SK-N-SH (cell line): ENCODE measurements at regions not wholly inside any gene's neighbourhood (a gene's known extent, or its start where the extent isn't known, plus 50 kb on each side); places are given as distances from the start of the nearest gene placed in this dataset.

ENCODE experiments used
- CTCF ChIA-PET: fragments of 300-600, 350-600 bp; formaldehyde crosslinking; extraction: SDS; loops from one replicate; lab custom pipeline; 2021; lab: Yijun Ruan, JAX
- POLR2A ChIA-PET: fragments of 350-600 bp; sonication (Branson Sonifier 250); formaldehyde crosslinking; extraction: SDS; loops from one replicate; lab custom pipeline; 2020; ENCODE audit warnings: antibody characterized with exemption, inconsistent platforms; lab: Yijun Ruan, JAX
- DNase-seq: peaks from one replicate; pipeline ENCODE4 v3.0.0; 2012
- H2AFZ ChIP-seq: fragments of 200-600 bp; sonication (generic); 2 replicates; pipeline ENCODE4 v1.8.1; 2016; ENCODE audit warnings: antibody characterized with exemption, mild to moderate bottlenecking, low read depth
- H3F3A ChIP-seq: fragments of 200-600 bp; sonication (generic); replicated peaks from 2 replicates; pipeline ENCODE3; 2016; ENCODE audit warnings: antibody characterized with exemption, mild to moderate bottlenecking; ENCODE audit not compliant: insufficient read depth
- H3K27ac ChIP-seq, 2 experiments: fragments of 200-500 bp in 1 of 2; fragments of 200-600 bp in 1 of 2; sonication (Bioruptor generic) in 1 of 2; sonication (generic), shearing (Covaris generic) in 1 of 2; 2 replicates each; pipeline versions ENCODE4 v1.5.1 to v1.6.1; 2014 to 2016; ENCODE audit warnings: low read depth in 2 of 2, inconsistent platforms in 1 of 2, low read length in 1 of 2, mild to moderate bottlenecking in 1 of 2, mixed read lengths in 1 of 2
- H3K27me3 ChIP-seq: fragments of 200-600 bp; sonication (generic), shearing (Covaris generic); 2 replicates; pipeline ENCODE4 v1.6.1; 2016; ENCODE audit warnings: mixed run types; ENCODE audit not compliant: insufficient read depth
- H3K36me3 ChIP-seq, 2 experiments: fragments of 200-500 bp in 1 of 2; fragments of 200-600 bp in 1 of 2; sonication (Bioruptor generic) in 1 of 2; sonication (generic) in 1 of 2; replicated peaks in 1 of 2; 2 replicates each; pipeline versions ENCODE3 to v1.5.1; 2014 to 2016; ENCODE audit warnings: low read length in 1 of 2, mild to moderate bottlenecking in 1 of 2; ENCODE audit not compliant: insufficient read depth in 2 of 2, control insufficient read depth in 1 of 2
- H3K4me1 ChIP-seq, 2 experiments: fragments of 200-500 bp in 1 of 2; fragments of 200-600 bp in 1 of 2; sonication (Bioruptor generic) in 1 of 2; sonication (generic), shearing (Covaris generic) in 1 of 2; 2 replicates each; pipeline versions ENCODE4 v1.5.1 to v1.6.1; 2014 to 2016; ENCODE audit warnings: low read depth in 1 of 2, low read length in 1 of 2, mixed run types in 1 of 2; ENCODE audit not compliant: insufficient read depth in 2 of 2, control insufficient read depth in 1 of 2
- H3K4me2 ChIP-seq: fragments of 200-600 bp; sonication (generic), shearing (Covaris generic); 2 replicates; pipeline ENCODE4 v1.6.1; 2017; ENCODE audit warnings: mixed run types
- H3K4me3 ChIP-seq, 2 experiments: fragments of 200-500 bp in 1 of 2; fragments of 200-600 bp in 1 of 2; sonication (Bioruptor generic) in 1 of 2; sonication (generic), shearing (Covaris generic) in 1 of 2; 2 replicates each; pipeline versions ENCODE4 v1.5.1 to v1.8.1; 2014 to 2016; ENCODE audit warnings: low read depth in 2 of 2, inconsistent platforms in 1 of 2, low read length in 1 of 2, mild to moderate bottlenecking in 1 of 2, mixed read lengths in 1 of 2, moderate library complexity in 1 of 2
- H3K79me2 ChIP-seq: fragments of 200-600 bp; sonication (generic); 2 replicates; pipeline ENCODE4 v1.8.1; 2017; ENCODE audit warnings: mild to moderate bottlenecking; ENCODE audit not compliant: insufficient read depth
- H3K9ac ChIP-seq: fragments of 200-600 bp; sonication (generic); 2 replicates; pipeline ENCODE4 v1.6.1; 2017; ENCODE audit warnings: mixed run types
- H3K9me2 ChIP-seq: fragments of 200-600 bp; sonication (generic); 2 replicates; pipeline ENCODE4 v1.6.1; 2017; ENCODE audit warnings: mixed run types
- H3K9me3 ChIP-seq: fragments of 200-600 bp; sonication (generic); 2 replicates; pipeline ENCODE4 v1.6.1; 2017; ENCODE audit warnings: mixed run types, mild to moderate bottlenecking, moderate library complexity
- H4K20me1 ChIP-seq: fragments of 200-600 bp; sonication (generic); 2 replicates; pipeline ENCODE4 v1.6.1; 2017; ENCODE audit warnings: mild to moderate bottlenecking, mixed run types; ENCODE audit not compliant: insufficient read depth
- CHD2 ChIP-seq: fragments of 150-350 bp; IDR thresholded peaks from 2 replicates; pipeline ENCODE4 v1.6.1; 2018; ENCODE audit warnings: low read length; ENCODE audit not compliant: partially characterized antibody
- ELF1 ChIP-seq: IDR thresholded peaks from 2 replicates; pipeline ENCODE4 v1.4.0; 2012
- FOSL2 ChIP-seq: IDR thresholded peaks from 2 replicates; pipeline ENCODE4 v1.4.0; 2012; ENCODE audit warnings: low read depth, mild to moderate bottlenecking, moderate library complexity, borderline replicate concordance
- FOXJ3 ChIP-seq: sonication (generic); formaldehyde crosslinking; IDR thresholded peaks from 2 replicates; pipeline ENCODE4 v1.5.1; 2020; ENCODE audit warnings: mild to moderate bottlenecking, missing genetic modification reagents
- FOXM1 ChIP-seq: IDR thresholded peaks from 2 replicates; pipeline ENCODE4 v1.4.0; 2012; ENCODE audit warnings: low read depth, mild to moderate bottlenecking
- IRF3 ChIP-seq: fragments of 150-350 bp; IDR thresholded peaks from 2 replicates; pipeline ENCODE4 v1.6.1; 2016; ENCODE audit warnings: mild to moderate bottlenecking, low read depth, low read length
- JUND ChIP-seq: IDR thresholded peaks from 2 replicates; pipeline ENCODE4 v1.4.0; 2012
- MAX ChIP-seq: IDR thresholded peaks from 2 replicates; pipeline ENCODE4 v1.4.0; 2012; ENCODE audit warnings: low read depth
- MEF2A ChIP-seq: IDR thresholded peaks from 2 replicates; pipeline ENCODE4 v1.4.0; 2012; ENCODE audit warnings: low read depth, borderline replicate concordance
- MXI1 ChIP-seq: IDR thresholded peaks from 2 replicates; pipeline ENCODE4 v1.6.1; 2012; ENCODE audit warnings: mild to moderate bottlenecking, low read depth, low read length, improper control_type of control experiment
- NRF1 ChIP-seq: IDR thresholded peaks from 2 replicates; pipeline ENCODE4 v1.6.1; 2012; ENCODE audit warnings: low read depth, mild to moderate bottlenecking, low read length
- PBX3 ChIP-seq: IDR thresholded peaks from 2 replicates; pipeline ENCODE4; 2012
- RAD21 ChIP-seq: IDR thresholded peaks from 2 replicates; pipeline ENCODE4 v1.6.1; 2012; ENCODE audit warnings: mild to moderate bottlenecking, low read length
- RCOR1 ChIP-seq: fragments of 150-350 bp; IDR thresholded peaks from 2 replicates; pipeline ENCODE4 v1.6.1; 2017; ENCODE audit warnings: antibody characterized with exemption, low read length
- REST ChIP-seq: IDR thresholded peaks from 2 replicates; pipeline ENCODE4 v1.6.1; 2012; ENCODE audit warnings: mild to moderate bottlenecking, low read depth, low read length, moderate library complexity
- RFX5 ChIP-seq: IDR thresholded peaks from 2 replicates; pipeline ENCODE4 v1.6.1; 2012; ENCODE audit warnings: mild to moderate bottlenecking, improper control_type of control experiment, low read length
- SMC3 ChIP-seq: IDR thresholded peaks from 2 replicates; pipeline ENCODE4 v1.6.1; 2012; ENCODE audit warnings: low read depth, low read length, improper control_type of control experiment
- TCF12 ChIP-seq: IDR thresholded peaks from 2 replicates; pipeline ENCODE4 v1.4.0; 2012
- USF1 ChIP-seq: IDR thresholded peaks from 2 replicates; pipeline ENCODE4 v1.4.0; 2012; ENCODE audit warnings: low read depth, borderline replicate concordance
- YY1 ChIP-seq: IDR thresholded peaks from 2 replicates; pipeline ENCODE4 v1.4.0; 2012; ENCODE audit warnings: low read depth, mild to moderate bottlenecking
- WGBS: methylation state at CpG from one replicate; pipeline ENCODE4 v1.1.6; 2017; ENCODE audit warnings: low lambda C conversion rate; 5-methylcytosine and 5-hydroxymethylcytosine counted together

GRCh38 chr17:77668518-77668917 lies 290.0 kb upstream of the TNRC6C start (continued):
- TF ChIP-seq CHD2 (no peak), FOXM1 (no peak), SMC3 (no peak), RFX5 (no peak), MAX (no peak), FOXJ3 (CRISPR knock-in tag) (no peak), FOSL2 (no peak)

GRCh38 chr17:77670173-77670572 lies 288.3 kb upstream of the TNRC6C start:
- Histone ChIP-seq H2AFZ (no peak overlapping the region), H3K9me2 (no peaks in the 10 kb centered on the region), H3K79me2 (no peaks in the 10 kb centered on the region), H3K27me3 (peaks cover 7% of the 10 kb centered on the region; the same call in 1 of the 2 replicates), H4K20me1 (no peaks in the 10 kb centered on the region), H3K27ac (no peak overlapping the region), H3K9ac (no peak overlapping the region), H3K9me3 (no peaks in the 10 kb centered on the region), H3K4me1 (no peaks in the 10 kb centered on the region), H3F3A (no peaks in the 10 kb centered on the region), H3K4me2 (no peak overlapping the region), H3K36me3 (no peaks in the 10 kb centered on the region), H3K4me3 (no peak overlapping the region)
- WGBS: 83% methylated on average over 2 of the region's 2 CpGs
- ChIA-PET CTCF (interaction anchor here (1.4 kb wide), 1 partner anchor 63 kb away, joined by 3 read pairs; no protein-coding TSS in a partner anchor), POLR2A (no interaction called here)
- TF ChIP-seq NRF1 (no peak), JUND (no peak), YY1 (no peak), MEF2A (no peak), PBX3 (no peak), MAX (no peak), RAD21 (no peak), RCOR1 (no peak), ELF1 (no peak), USF1 (no peak), REST (no peak), TCF12 (no peak), CHD2 (no peak), IRF3 (no peak), FOSL2 (no peak), MXI1 (no peak)
- no peak for DNase-seq
